WTC11 (cell line): ENCODE measurements at regions not wholly inside any gene's neighbourhood (a gene's known extent, or its start where the extent isn't known, plus 50 kb on each side); places are given as distances from the start of the nearest gene placed in this dataset.

Source experiments
- ATAC-seq: fragments of 200-7000 bp; cut with Tn5 transposase; 2 replicates; pipeline ENCODE4 v1.10.0; 2021; ENCODE audit warnings: mild to moderate bottlenecking, moderate library complexity
- CTCF ChIA-PET: fragments of 300-600 bp; sonication (Branson Sonifier 250); formaldehyde crosslinking; loops from one replicate; lab custom pipeline; 2021; ENCODE audit warnings: antibody characterized with exemption; lab: Charles Lee
- POLR2A ChIA-PET: fragments of 350-600 bp; sonication (Branson Sonifier 250); formaldehyde crosslinking; loops from one replicate; lab custom pipeline; 2021; ENCODE audit warnings: antibody characterized with exemption; lab: Charles Lee
- DNase-seq: peaks from one replicate; pipeline ENCODE4 v3.0.0; 2021; ENCODE audit warnings: low spot score
- H3K27ac Mint-ChIP-seq: 2 replicates; pipeline ENCODE4 v1.8.0; 2021; ENCODE audit warnings: mixed read lengths
- H3K27me3 Mint-ChIP-seq: 2 replicates; pipeline ENCODE4 v1.8.0; 2021; ENCODE audit warnings: low read depth, mild to moderate bottlenecking, moderate library complexity, mixed read lengths
- H3K36me3 Mint-ChIP-seq: 2 replicates; pipeline ENCODE4 v1.8.0; 2021; ENCODE audit warnings: mixed read lengths
- H3K4me1 Mint-ChIP-seq: 2 replicates; pipeline ENCODE4 v1.8.0; 2022; ENCODE audit warnings: mixed read lengths
- H3K4me3 Mint-ChIP-seq: 2 replicates; pipeline ENCODE4 v1.8.0; 2021; ENCODE audit warnings: mild to moderate bottlenecking, moderate library complexity, mixed read lengths
- H3K9me3 Mint-ChIP-seq: 2 replicates; pipeline ENCODE4 v1.8.0; 2021; ENCODE audit warnings: mixed read lengths
- ATF3 ChIP-seq: sonication (generic); formaldehyde crosslinking; conservative IDR thresholded peaks from 2 replicates; pipeline ENCODE4 v1.8.1; 2022; ENCODE audit warnings: mild to moderate bottlenecking, missing genetic modification reagents
- ETV6 ChIP-seq: sonication (generic); formaldehyde crosslinking; IDR thresholded peaks from 2 replicates; pipeline ENCODE4 v1.8.1; 2022; ENCODE audit warnings: mild to moderate bottlenecking, missing genetic modification reagents
- KAT7 ChIP-seq: sonication (generic); formaldehyde crosslinking; IDR thresholded peaks from 2 replicates; pipeline ENCODE4 v1.8.1; 2023; ENCODE audit warnings: missing genetic modification reagents, mild to moderate bottlenecking, borderline replicate concordance
- MXD4 ChIP-seq: fragments of 250-450 bp; sonication (Bioruptor Pico); IDR thresholded peaks from 2 replicates; pipeline ENCODE4 v1.8.0; 2021; ENCODE audit warnings: mild to moderate bottlenecking, moderate library complexity, borderline replicate concordance
- NFE2L1 ChIP-seq: sonication (generic); formaldehyde crosslinking; IDR thresholded peaks from 2 replicates; pipeline ENCODE4 v1.8.1; 2023; ENCODE audit warnings: missing genetic modification reagents
- NR1H2 ChIP-seq: sonication (generic); formaldehyde crosslinking; IDR thresholded peaks from 2 replicates; pipeline ENCODE4 v1.9.0; 2021; ENCODE audit warnings: mild to moderate bottlenecking, moderate library complexity, missing genetic modification reagents
- STAT6 ChIP-seq: sonication (generic); formaldehyde crosslinking; conservative IDR thresholded peaks from 2 replicates; pipeline ENCODE4 v1.8.1; 2023; ENCODE audit warnings: mild to moderate bottlenecking, low read depth, missing genetic modification reagents, moderate library complexity
- TEAD1 ChIP-seq: sonication (generic); formaldehyde crosslinking; IDR thresholded peaks from 2 replicates; pipeline ENCODE4 v1.8.0; 2022; ENCODE audit warnings: mild to moderate bottlenecking, missing genetic modification reagents
- TEAD4 ChIP-seq: sonication (generic); formaldehyde crosslinking; IDR thresholded peaks from 2 replicates; pipeline ENCODE4 v1.8.0; 2022; ENCODE audit warnings: mild to moderate bottlenecking, missing genetic modification reagents
- ZBTB21 ChIP-seq: sonication (generic); formaldehyde crosslinking; IDR thresholded peaks from 2 replicates; pipeline ENCODE4 v1.8.1; 2023; ENCODE audit warnings: mild to moderate bottlenecking, missing genetic modification reagents, borderline replicate concordance
- TF ChIP-seq, protein P1 (sequence below): fragments of 250-450 bp; sonication (Bioruptor Pico); IDR thresholded peaks from 2 replicates; pipeline ENCODE4 v1.9.0; 2021; ENCODE audit warnings: mild to moderate bottlenecking, borderline replicate concordance
- TF ChIP-seq, protein P2 (sequence below): sonication (generic); formaldehyde crosslinking; IDR thresholded peaks from 2 replicates; pipeline ENCODE4 v1.8.1; 2022; ENCODE audit warnings: mild to moderate bottlenecking, moderate library complexity, missing genetic modification reagents
- TF ChIP-seq, protein P3 (sequence below): sonication (generic); formaldehyde crosslinking; IDR thresholded peaks from 2 replicates; pipeline ENCODE4 v1.8.0; 2022; ENCODE audit warnings: mild to moderate bottlenecking, missing genetic modification reagents
- TF ChIP-seq, protein P4 (sequence below): fragments of 200-600 bp; IDR thresholded peaks from 2 replicates; pipeline ENCODE4 v1.8.0; 2022; ENCODE audit warnings: antibody characterized with exemption

DNA sequence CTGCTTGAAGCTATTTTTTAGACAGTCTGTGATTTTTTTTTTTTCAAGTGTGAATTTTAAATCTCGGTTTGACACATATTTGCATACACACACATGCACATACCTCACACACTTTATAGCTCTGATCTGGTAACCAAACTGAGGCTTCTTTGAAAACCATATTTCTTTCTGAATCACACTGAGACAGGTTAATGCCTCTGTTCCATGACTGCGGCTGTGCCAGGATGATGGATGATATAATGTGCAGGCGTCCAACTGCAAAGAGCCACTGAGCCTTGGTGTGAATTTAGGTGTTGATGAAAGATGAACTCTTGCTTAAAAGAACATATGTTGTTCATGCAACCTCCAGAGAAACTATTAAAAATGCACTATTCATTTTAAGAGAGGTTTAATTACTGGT is 504.0 kb upstream of the OLFM3 start (continued):
- TF ChIP-seq, protein P1, sequence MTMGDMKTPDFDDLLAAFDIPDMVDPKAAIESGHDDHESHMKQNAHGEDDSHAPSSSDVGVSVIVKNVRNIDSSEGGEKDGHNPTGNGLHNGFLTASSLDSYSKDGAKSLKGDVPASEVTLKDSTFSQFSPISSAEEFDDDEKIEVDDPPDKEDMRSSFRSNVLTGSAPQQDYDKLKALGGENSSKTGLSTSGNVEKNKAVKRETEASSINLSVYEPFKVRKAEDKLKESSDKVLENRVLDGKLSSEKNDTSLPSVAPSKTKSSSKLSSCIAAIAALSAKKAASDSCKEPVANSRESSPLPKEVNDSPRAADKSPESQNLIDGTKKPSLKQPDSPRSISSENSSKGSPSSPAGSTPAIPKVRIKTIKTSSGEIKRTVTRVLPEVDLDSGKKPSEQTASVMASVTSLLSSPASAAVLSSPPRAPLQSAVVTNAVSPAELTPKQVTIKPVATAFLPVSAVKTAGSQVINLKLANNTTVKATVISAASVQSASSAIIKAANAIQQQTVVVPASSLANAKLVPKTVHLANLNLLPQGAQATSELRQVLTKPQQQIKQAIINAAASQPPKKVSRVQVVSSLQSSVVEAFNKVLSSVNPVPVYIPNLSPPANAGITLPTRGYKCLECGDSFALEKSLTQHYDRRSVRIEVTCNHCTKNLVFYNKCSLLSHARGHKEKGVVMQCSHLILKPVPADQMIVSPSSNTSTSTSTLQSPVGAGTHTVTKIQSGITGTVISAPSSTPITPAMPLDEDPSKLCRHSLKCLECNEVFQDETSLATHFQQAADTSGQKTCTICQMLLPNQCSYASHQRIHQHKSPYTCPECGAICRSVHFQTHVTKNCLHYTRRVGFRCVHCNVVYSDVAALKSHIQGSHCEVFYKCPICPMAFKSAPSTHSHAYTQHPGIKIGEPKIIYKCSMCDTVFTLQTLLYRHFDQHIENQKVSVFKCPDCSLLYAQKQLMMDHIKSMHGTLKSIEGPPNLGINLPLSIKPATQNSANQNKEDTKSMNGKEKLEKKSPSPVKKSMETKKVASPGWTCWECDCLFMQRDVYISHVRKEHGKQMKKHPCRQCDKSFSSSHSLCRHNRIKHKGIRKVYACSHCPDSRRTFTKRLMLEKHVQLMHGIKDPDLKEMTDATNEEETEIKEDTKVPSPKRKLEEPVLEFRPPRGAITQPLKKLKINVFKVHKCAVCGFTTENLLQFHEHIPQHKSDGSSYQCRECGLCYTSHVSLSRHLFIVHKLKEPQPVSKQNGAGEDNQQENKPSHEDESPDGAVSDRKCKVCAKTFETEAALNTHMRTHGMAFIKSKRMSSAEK (CRISPR knock-in tag): no peak
- TF ChIP-seq, protein P2, sequence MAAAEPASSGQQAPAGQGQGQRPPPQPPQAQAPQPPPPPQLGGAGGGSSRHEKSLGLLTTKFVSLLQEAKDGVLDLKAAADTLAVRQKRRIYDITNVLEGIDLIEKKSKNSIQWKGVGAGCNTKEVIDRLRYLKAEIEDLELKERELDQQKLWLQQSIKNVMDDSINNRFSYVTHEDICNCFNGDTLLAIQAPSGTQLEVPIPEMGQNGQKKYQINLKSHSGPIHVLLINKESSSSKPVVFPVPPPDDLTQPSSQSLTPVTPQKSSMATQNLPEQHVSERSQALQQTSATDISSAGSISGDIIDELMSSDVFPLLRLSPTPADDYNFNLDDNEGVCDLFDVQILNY: no peak
- no peak for TF ChIP-seq MXD4 (CRISPR knock-in tag)

- ATAC-seq: no peak
These were observed 502.2 kb upstream of the OLFM3 start for GRCh38 chr1:102498929-102499328.

More at GRCh38 chr1:102498929-102499328, 502.2 kb upstream of the OLFM3 start:
- no peak overlapping the region for H3K27ac Mint-ChIP-seq
- H3K4me1 Mint-ChIP-seq: peaks cover 4% of the 10 kb centered on the region
- POLR2A ChIA-PET: interaction anchor here (0.8 kb wide), 1 partner anchor 9 kb away, joined by 4 read pairs; no protein-coding TSS in a partner anchor
- CTCF ChIA-PET: no interaction called here
- no peaks in the 10 kb centered on the region for H3K27me3 Mint-ChIP-seq
- TF ChIP-seq NR1H2 (no peak), ZBTB21 (CRISPR knock-in tag) (no peak), NFE2L1 (CRISPR knock-in tag) (no peak), TEAD1 (CRISPR knock-in tag) (no peak), KAT7 (CRISPR knock-in tag) (no peak), STAT6 (CRISPR knock-in tag) (no peak), TEAD4 (CRISPR knock-in tag) (no peak), ATF3 (CRISPR knock-in tag) (no peak), ETV6 (no peak)
- TF ChIP-seq, protein P3, sequence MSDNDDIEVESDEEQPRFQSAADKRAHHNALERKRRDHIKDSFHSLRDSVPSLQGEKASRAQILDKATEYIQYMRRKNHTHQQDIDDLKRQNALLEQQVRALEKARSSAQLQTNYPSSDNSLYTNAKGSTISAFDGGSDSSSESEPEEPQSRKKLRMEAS: no peak
- TF ChIP-seq, protein P4, sequence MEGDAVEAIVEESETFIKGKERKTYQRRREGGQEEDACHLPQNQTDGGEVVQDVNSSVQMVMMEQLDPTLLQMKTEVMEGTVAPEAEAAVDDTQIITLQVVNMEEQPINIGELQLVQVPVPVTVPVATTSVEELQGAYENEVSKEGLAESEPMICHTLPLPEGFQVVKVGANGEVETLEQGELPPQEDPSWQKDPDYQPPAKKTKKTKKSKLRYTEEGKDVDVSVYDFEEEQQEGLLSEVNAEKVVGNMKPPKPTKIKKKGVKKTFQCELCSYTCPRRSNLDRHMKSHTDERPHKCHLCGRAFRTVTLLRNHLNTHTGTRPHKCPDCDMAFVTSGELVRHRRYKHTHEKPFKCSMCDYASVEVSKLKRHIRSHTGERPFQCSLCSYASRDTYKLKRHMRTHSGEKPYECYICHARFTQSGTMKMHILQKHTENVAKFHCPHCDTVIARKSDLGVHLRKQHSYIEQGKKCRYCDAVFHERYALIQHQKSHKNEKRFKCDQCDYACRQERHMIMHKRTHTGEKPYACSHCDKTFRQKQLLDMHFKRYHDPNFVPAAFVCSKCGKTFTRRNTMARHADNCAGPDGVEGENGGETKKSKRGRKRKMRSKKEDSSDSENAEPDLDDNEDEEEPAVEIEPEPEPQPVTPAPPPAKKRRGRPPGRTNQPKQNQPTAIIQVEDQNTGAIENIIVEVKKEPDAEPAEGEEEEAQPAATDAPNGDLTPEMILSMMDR: no peak
- TF ChIP-seq, all 79 proteins: peak for 0
- Mint-ChIP-seq H3K9me3 (peaks cover 45% of the 10 kb centered on the region), H3K36me3 (peaks cover 30% of the 10 kb centered on the region), H3K4me3 (no peak overlapping the region)
- no peak for DNase-seq
